GM12872 (cell line): ENCODE measurements at regions not wholly inside any gene's neighbourhood (a gene's known extent, or its start where the extent isn't known, plus 50 kb on each side); places are given as distances from the start of the nearest gene placed in this dataset.

ENCODE experiments used
- TF ChIP-seq, protein P1 (sequence below): IDR thresholded peaks from 3 replicates; pipeline ENCODE4 v1.5.1; 2011; ENCODE audit warnings: low read depth, mild to moderate bottlenecking, low read length, moderate library complexity; ENCODE audit not compliant: insufficient read depth

DNA sequence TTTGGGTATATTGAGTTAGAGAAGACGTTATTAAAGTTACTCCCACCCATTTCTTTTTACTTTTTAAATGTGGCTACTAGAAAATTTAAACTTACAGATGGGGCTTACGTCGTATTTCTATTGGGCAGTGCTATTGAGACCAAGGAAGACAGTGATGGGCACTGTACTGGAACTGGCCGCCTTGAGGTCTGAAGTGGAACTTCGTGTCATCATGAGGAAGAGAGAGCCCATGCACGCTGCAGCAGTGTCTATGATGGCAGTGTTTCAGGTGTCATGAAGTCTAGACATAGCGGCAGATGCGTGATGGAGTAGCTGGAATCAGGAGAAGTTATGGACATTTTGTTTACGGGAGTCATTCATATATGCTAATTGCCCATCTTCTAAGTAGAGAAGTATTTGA lies 143.7 kb downstream of the LRRC70 start:
- TF ChIP-seq, protein P1, sequence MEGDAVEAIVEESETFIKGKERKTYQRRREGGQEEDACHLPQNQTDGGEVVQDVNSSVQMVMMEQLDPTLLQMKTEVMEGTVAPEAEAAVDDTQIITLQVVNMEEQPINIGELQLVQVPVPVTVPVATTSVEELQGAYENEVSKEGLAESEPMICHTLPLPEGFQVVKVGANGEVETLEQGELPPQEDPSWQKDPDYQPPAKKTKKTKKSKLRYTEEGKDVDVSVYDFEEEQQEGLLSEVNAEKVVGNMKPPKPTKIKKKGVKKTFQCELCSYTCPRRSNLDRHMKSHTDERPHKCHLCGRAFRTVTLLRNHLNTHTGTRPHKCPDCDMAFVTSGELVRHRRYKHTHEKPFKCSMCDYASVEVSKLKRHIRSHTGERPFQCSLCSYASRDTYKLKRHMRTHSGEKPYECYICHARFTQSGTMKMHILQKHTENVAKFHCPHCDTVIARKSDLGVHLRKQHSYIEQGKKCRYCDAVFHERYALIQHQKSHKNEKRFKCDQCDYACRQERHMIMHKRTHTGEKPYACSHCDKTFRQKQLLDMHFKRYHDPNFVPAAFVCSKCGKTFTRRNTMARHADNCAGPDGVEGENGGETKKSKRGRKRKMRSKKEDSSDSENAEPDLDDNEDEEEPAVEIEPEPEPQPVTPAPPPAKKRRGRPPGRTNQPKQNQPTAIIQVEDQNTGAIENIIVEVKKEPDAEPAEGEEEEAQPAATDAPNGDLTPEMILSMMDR: 0 out of 3 replicates have a peak, but pooled peaks have one; percentile 10

DNA sequence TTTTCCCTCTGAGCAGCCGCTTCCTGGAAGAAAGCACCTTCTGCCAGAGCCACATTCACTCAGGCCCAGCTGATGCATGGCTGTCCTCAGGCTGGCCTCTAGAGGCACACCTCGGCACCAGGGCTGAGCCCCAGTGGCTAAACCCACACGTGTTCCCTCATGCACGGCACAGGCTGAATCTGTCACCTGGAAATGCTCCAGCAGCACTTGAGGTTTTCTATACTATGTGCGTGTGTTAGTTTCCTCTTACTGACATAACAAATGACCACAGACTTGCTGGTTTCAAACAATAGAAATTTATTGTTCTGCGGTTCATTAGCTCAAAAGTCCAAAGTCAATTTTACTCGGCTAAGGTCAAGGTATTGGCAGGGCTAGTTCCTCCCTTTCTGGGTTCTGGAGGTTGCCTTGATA lies 141.4 kb downstream of the LRRC70 start:
- TF ChIP-seq, protein P1: peak; percentile 71

DNA sequence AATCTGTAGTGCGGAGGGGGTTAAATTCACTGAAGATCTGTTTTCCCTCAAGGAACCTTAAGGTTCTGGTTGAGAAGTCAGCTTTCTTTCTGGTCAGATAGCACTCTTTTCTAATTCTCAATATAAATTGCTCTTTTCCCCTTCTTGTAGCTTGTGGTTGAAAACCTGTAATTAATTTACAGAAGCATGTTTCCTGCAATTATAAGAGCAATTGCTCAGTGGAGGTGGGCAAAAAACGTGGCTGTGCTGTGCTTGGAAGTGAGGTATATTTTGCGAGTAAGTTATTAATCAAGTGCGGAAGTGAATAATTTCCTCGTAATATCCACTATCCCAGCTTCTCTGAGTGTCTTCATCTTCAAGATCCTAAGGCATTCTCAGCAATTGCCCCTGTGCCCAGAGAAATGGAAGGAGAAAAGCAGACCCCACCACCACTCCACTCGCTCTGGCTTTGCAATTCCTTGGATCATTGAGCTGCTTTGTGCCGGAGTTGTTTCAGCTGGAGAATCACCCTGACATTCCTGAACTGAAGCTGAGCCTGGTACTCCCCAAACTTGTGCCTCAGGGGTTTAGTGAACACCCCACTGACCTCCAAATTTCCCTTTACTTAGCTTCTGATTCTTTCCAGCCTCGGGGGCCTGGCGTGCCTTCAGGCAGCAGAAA lies 140.6 kb downstream of the LRRC70 start:
- TF ChIP-seq, protein P1: no peak

DNA sequence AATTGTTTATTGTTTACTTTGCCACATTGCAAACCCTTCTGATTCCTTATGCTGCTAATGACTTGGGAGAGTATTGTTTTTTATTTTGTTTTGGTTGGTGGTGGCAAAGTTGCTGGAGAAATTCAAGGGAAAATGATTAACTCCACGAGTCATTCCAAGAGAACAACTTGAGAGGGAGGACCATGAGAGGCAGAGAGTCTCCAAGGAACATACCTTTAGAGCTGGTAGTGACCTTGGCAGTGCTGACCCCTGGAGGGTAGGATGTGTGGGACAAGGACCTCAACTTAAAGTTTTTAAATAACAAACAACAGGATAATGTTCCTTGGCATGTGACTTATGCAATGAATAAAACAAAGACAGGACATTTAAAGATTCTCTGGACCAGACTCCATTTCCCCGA lies 139.7 kb downstream of the LRRC70 start:
- TF ChIP-seq, protein P1: peak; percentile 25; the same call in 1 of the 3 replicates

- TF ChIP-seq, protein P1: no peak
Measured at GRCh38 chr5:62717301-62717933, 138.8 kb downstream of the LRRC70 start.

- TF ChIP-seq, protein P1: no peak
Measured at GRCh38 chr5:62714296-62714695, 135.7 kb downstream of the LRRC70 start.

DNA sequence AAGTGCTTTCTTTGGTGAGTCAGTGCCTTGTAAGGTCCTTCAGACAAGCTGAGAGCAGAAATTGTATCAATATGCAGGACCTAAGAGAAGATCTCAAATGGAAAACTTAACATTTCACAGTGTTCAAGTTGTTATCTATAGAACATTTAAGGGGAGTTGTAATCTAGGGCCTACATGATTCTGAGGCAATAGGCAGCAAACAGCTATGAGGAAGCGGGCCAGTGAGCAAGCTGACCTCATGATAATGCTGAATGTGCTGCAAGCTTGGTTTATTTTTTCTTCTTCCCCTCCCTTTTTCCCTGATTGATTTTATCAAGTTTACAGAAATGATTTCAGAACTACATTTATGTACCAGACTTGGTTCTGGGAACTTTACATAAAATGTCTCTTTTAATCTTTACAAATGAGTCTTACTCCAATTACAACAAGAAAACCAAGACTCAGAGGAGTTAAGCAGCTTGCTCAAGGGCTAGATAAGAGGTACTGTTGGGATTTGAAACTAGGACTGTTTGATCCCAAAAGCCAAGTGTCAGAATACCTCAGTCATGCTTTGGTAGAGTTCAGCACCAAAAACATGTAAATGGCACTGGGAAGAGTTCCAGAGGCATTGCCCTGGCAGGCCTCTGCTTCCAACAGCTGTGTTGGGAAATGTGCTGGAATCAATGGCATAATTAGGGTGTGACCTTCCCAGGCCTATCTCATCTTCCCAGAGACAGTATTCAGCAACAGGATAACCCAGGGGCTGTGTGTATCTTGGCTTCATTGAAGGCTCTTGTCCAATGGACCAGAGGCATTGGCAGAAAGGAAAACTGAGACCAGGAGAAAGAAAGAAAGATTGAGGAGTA lies 130.1 kb downstream of the LRRC70 start:
- TF ChIP-seq, protein P1: no peak
